SK-N-SH (cell line): ENCODE measurements at regions not wholly inside any gene's neighbourhood (a gene's known extent, or its start where the extent isn't known, plus 50 kb on each side); places are given as distances from the start of the nearest gene placed in this dataset.

ENCODE experiments used
- CTCF ChIA-PET: fragments of 300-600, 350-600 bp; formaldehyde crosslinking; extraction: SDS; loops from one replicate; lab custom pipeline; 2021; lab: Yijun Ruan, JAX
- POLR2A ChIA-PET: fragments of 350-600 bp; sonication (Branson Sonifier 250); formaldehyde crosslinking; extraction: SDS; loops from one replicate; lab custom pipeline; 2020; ENCODE audit warnings: antibody characterized with exemption, inconsistent platforms; lab: Yijun Ruan, JAX
- DNase-seq: peaks from one replicate; pipeline ENCODE4 v3.0.0; 2012
- H2AFZ ChIP-seq: fragments of 200-600 bp; sonication (generic); 2 replicates; pipeline ENCODE4 v1.8.1; 2016; ENCODE audit warnings: antibody characterized with exemption, mild to moderate bottlenecking, low read depth
- H3F3A ChIP-seq: fragments of 200-600 bp; sonication (generic); replicated peaks from 2 replicates; pipeline ENCODE3; 2016; ENCODE audit warnings: antibody characterized with exemption, mild to moderate bottlenecking; ENCODE audit not compliant: insufficient read depth
- H3K27ac ChIP-seq, 2 experiments: fragments of 200-500 bp in 1 of 2; fragments of 200-600 bp in 1 of 2; sonication (Bioruptor generic) in 1 of 2; sonication (generic), shearing (Covaris generic) in 1 of 2; 2 replicates each; pipeline versions ENCODE4 v1.5.1 to v1.6.1; 2014 to 2016; ENCODE audit warnings: low read depth in 2 of 2, inconsistent platforms in 1 of 2, low read length in 1 of 2, mild to moderate bottlenecking in 1 of 2, mixed read lengths in 1 of 2
- H3K27me3 ChIP-seq: fragments of 200-600 bp; sonication (generic), shearing (Covaris generic); 2 replicates; pipeline ENCODE4 v1.6.1; 2016; ENCODE audit warnings: mixed run types; ENCODE audit not compliant: insufficient read depth
- H3K36me3 ChIP-seq, 2 experiments: fragments of 200-500 bp in 1 of 2; fragments of 200-600 bp in 1 of 2; sonication (Bioruptor generic) in 1 of 2; sonication (generic) in 1 of 2; replicated peaks in 1 of 2; 2 replicates each; pipeline versions ENCODE3 to v1.5.1; 2014 to 2016; ENCODE audit warnings: low read length in 1 of 2, mild to moderate bottlenecking in 1 of 2; ENCODE audit not compliant: insufficient read depth in 2 of 2, control insufficient read depth in 1 of 2
- H3K4me1 ChIP-seq, 2 experiments: fragments of 200-500 bp in 1 of 2; fragments of 200-600 bp in 1 of 2; sonication (Bioruptor generic) in 1 of 2; sonication (generic), shearing (Covaris generic) in 1 of 2; 2 replicates each; pipeline versions ENCODE4 v1.5.1 to v1.6.1; 2014 to 2016; ENCODE audit warnings: low read depth in 1 of 2, low read length in 1 of 2, mixed run types in 1 of 2; ENCODE audit not compliant: insufficient read depth in 2 of 2, control insufficient read depth in 1 of 2
- H3K4me2 ChIP-seq: fragments of 200-600 bp; sonication (generic), shearing (Covaris generic); 2 replicates; pipeline ENCODE4 v1.6.1; 2017; ENCODE audit warnings: mixed run types
- H3K4me3 ChIP-seq, 2 experiments: fragments of 200-500 bp in 1 of 2; fragments of 200-600 bp in 1 of 2; sonication (Bioruptor generic) in 1 of 2; sonication (generic), shearing (Covaris generic) in 1 of 2; 2 replicates each; pipeline versions ENCODE4 v1.5.1 to v1.8.1; 2014 to 2016; ENCODE audit warnings: low read depth in 2 of 2, inconsistent platforms in 1 of 2, low read length in 1 of 2, mild to moderate bottlenecking in 1 of 2, mixed read lengths in 1 of 2, moderate library complexity in 1 of 2
- H3K79me2 ChIP-seq: fragments of 200-600 bp; sonication (generic); 2 replicates; pipeline ENCODE4 v1.8.1; 2017; ENCODE audit warnings: mild to moderate bottlenecking; ENCODE audit not compliant: insufficient read depth
- H3K9ac ChIP-seq: fragments of 200-600 bp; sonication (generic); 2 replicates; pipeline ENCODE4 v1.6.1; 2017; ENCODE audit warnings: mixed run types
- H3K9me2 ChIP-seq: fragments of 200-600 bp; sonication (generic); 2 replicates; pipeline ENCODE4 v1.6.1; 2017; ENCODE audit warnings: mixed run types
- H3K9me3 ChIP-seq: fragments of 200-600 bp; sonication (generic); 2 replicates; pipeline ENCODE4 v1.6.1; 2017; ENCODE audit warnings: mixed run types, mild to moderate bottlenecking, moderate library complexity
- H4K20me1 ChIP-seq: fragments of 200-600 bp; sonication (generic); 2 replicates; pipeline ENCODE4 v1.6.1; 2017; ENCODE audit warnings: mild to moderate bottlenecking, mixed run types; ENCODE audit not compliant: insufficient read depth
- FOXJ3 ChIP-seq: sonication (generic); formaldehyde crosslinking; IDR thresholded peaks from 2 replicates; pipeline ENCODE4 v1.5.1; 2020; ENCODE audit warnings: mild to moderate bottlenecking, missing genetic modification reagents
- GATA2 ChIP-seq: sonication (generic); formaldehyde crosslinking; IDR thresholded peaks from 2 replicates; pipeline ENCODE4 v1.5.0; 2020; ENCODE audit warnings: mild to moderate bottlenecking, missing genetic modification reagents
- RXRA ChIP-seq: IDR thresholded peaks from 2 replicates; pipeline ENCODE4 v1.4.0; 2012; ENCODE audit warnings: low read depth, mild to moderate bottlenecking, borderline replicate concordance
- SIN3A ChIP-seq: IDR thresholded peaks from 2 replicates; pipeline ENCODE4 v1.6.1; 2012; ENCODE audit warnings: low read depth, mild to moderate bottlenecking, low read length, moderate library complexity, borderline replicate concordance
- SMC3 ChIP-seq: IDR thresholded peaks from 2 replicates; pipeline ENCODE4 v1.6.1; 2012; ENCODE audit warnings: low read depth, low read length, improper control_type of control experiment
- WGBS: methylation state at CpG from one replicate; pipeline ENCODE4 v1.1.6; 2017; ENCODE audit warnings: low lambda C conversion rate; 5-methylcytosine and 5-hydroxymethylcytosine counted together
- TF ChIP-seq, protein P1 (sequence below): fragments of 200-600 bp; sonication (generic); IDR thresholded peaks from 2 replicates; pipeline ENCODE4 v1.6.1; 2017; ENCODE audit warnings: antibody characterized with exemption, mild to moderate bottlenecking, moderate library complexity
- TF ChIP-seq, protein P2 (sequence below): IDR thresholded peaks from 2 replicates; pipeline ENCODE4; 2012
- TF ChIP-seq, protein P3 (sequence below): IDR thresholded peaks from 2 replicates; pipeline ENCODE4 v1.4.0; 2012; ENCODE audit warnings: low read depth, borderline replicate concordance

- Histone ChIP-seq H4K20me1 (no peaks in the 10 kb centered on the region), H3K4me2 (no peak overlapping the region), H3K4me1 (no peaks in the 10 kb centered on the region), H3K27ac (no peak overlapping the region), H3K9ac (no peak overlapping the region), H3K27me3 (no peaks in the 10 kb centered on the region), H3K79me2 (no peaks in the 10 kb centered on the region), H3K4me3 (no peak overlapping the region), H3K9me2 (no peaks in the 10 kb centered on the region), H3K9me3 (no peaks in the 10 kb centered on the region), H3K36me3 (no peaks in the 10 kb centered on the region), H3F3A (no peaks in the 10 kb centered on the region), H2AFZ (no peak overlapping the region; the same call in 1 of the 2 replicates)
- ChIA-PET CTCF (no interaction called here), POLR2A (no interaction called here)
- TF ChIP-seq GATA2, result no peak
- TF ChIP-seq RXRA, result no peak
- TF ChIP-seq, protein P1, sequence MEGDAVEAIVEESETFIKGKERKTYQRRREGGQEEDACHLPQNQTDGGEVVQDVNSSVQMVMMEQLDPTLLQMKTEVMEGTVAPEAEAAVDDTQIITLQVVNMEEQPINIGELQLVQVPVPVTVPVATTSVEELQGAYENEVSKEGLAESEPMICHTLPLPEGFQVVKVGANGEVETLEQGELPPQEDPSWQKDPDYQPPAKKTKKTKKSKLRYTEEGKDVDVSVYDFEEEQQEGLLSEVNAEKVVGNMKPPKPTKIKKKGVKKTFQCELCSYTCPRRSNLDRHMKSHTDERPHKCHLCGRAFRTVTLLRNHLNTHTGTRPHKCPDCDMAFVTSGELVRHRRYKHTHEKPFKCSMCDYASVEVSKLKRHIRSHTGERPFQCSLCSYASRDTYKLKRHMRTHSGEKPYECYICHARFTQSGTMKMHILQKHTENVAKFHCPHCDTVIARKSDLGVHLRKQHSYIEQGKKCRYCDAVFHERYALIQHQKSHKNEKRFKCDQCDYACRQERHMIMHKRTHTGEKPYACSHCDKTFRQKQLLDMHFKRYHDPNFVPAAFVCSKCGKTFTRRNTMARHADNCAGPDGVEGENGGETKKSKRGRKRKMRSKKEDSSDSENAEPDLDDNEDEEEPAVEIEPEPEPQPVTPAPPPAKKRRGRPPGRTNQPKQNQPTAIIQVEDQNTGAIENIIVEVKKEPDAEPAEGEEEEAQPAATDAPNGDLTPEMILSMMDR, result no peak
- no peak for TF ChIP-seq SMC3
- TF ChIP-seq, protein P2, sequence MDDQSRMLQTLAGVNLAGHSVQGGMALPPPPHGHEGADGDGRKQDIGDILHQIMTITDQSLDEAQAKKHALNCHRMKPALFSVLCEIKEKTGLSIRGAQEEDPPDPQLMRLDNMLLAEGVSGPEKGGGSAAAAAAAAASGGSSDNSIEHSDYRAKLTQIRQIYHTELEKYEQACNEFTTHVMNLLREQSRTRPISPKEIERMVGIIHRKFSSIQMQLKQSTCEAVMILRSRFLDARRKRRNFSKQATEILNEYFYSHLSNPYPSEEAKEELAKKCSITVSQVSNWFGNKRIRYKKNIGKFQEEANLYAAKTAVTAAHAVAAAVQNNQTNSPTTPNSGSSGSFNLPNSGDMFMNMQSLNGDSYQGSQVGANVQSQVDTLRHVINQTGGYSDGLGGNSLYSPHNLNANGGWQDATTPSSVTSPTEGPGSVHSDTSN, result no peak
- TF ChIP-seq SIN3A, result no peak
- TF ChIP-seq, protein P3, sequence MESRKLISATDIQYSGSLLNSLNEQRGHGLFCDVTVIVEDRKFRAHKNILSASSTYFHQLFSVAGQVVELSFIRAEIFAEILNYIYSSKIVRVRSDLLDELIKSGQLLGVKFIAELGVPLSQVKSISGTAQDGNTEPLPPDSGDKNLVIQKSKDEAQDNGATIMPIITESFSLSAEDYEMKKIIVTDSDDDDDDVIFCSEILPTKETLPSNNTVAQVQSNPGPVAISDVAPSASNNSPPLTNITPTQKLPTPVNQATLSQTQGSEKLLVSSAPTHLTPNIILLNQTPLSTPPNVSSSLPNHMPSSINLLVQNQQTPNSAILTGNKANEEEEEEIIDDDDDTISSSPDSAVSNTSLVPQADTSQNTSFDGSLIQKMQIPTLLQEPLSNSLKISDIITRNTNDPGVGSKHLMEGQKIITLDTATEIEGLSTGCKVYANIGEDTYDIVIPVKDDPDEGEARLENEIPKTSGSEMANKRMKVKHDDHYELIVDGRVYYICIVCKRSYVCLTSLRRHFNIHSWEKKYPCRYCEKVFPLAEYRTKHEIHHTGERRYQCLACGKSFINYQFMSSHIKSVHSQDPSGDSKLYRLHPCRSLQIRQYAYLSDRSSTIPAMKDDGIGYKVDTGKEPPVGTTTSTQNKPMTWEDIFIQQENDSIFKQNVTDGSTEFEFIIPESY, result no peak
- WGBS, result 9% methylated on average over 3 of the region's 3 CpGs
- DNase-seq, result no peak
Observed at GRCh38 chr18:73366713-73367112, 498.9 kb upstream of the NETO1 start.

- Histone ChIP-seq H3K4me3 (no peak overlapping the region), H2AFZ (no peak overlapping the region), H3K9me3 (no peaks in the 10 kb centered on the region)
- POLR2A ChIA-PET, result no interaction called here
- TF ChIP-seq, protein P2, result peak; percentile 53
- no peak for TF ChIP-seq FOXJ3
- TF ChIP-seq, all 33 proteins: peak for 1
- Histone ChIP-seq H3K4me1 (no peaks in the 10 kb centered on the region), H3K79me2 (no peaks in the 10 kb centered on the region), H4K20me1 (no peaks in the 10 kb centered on the region), H3K9ac (no peak overlapping the region), H3F3A (no peaks in the 10 kb centered on the region), H3K4me2 (no peak overlapping the region), H3K36me3 (no peaks in the 10 kb centered on the region), H3K27me3 (no peaks in the 10 kb centered on the region), H3K27ac (no peak overlapping the region), H3K9me2 (no peaks in the 10 kb centered on the region)
- CTCF ChIA-PET, result no interaction called here
- WGBS, result under 1% methylated on average over 4 of the region's 4 CpGs
- no peak for DNase-seq
Observed at GRCh38 chr18:73365018-73365417, 497.2 kb upstream of the NETO1 start.
